ENCODE measurements at regions not wholly inside any gene's neighbourhood (a gene's known extent, or its start where the extent isn't known, plus 50 kb on each side); places are given as distances from the start of the nearest gene placed in this dataset.

- TF ChIP-seq CTCF (IDR thresholded peaks at IDR 0.05; ENCODE audit: low read length) (no peak), EZH2 (IDR thresholded peaks at IDR 0.05; ENCODE audit: borderline replicate concordance, low read length) (no peak)
Measured at GRCh38 chr15:69552057-69552815, 99.6 kb downstream of the RPLP1 start.
